B cell (primary cell): ENCODE measurements at regions not wholly inside any gene's neighbourhood (a gene's known extent, or its start where the extent isn't known, plus 50 kb on each side); places are given as distances from the start of the nearest gene placed in this dataset.

Experiments
- ATAC-seq: fragments of 200-7000 bp; cut with Tn5 transposase; one replicate; pipeline ENCODE4 v1.10.0; 2021; ENCODE audit warnings: low read depth, mild to moderate bottlenecking, moderate number of reproducible peaks, moderate library complexity
- CTCF ChIA-PET: fragments of 350-600 bp; sonication (Branson Sonifier 250); formaldehyde crosslinking; loops from one replicate; lab custom pipeline; 2021; ENCODE audit warnings: antibody characterized with exemption, inconsistent platforms; lab: Charles Lee
- POLR2A ChIA-PET: fragments of 350-600 bp; sonication (Branson Sonifier 250); formaldehyde crosslinking; loops from one replicate; lab custom pipeline; 2021; ENCODE audit warnings: antibody characterized with exemption; lab: Charles Lee
- DNase-seq: peaks from one replicate; pipeline ENCODE4 v3.0.0; 2013
- H2AFZ ChIP-seq: 2 replicates; pipeline ENCODE4 v1.6.1; 2012; ENCODE audit warnings: mild to moderate bottlenecking, low read depth, low read length; ENCODE audit not compliant: insufficient read depth, poor library complexity, severe bottlenecking
- H3K27ac ChIP-seq, 2 donors: 1 replicate in 1 of 2; 2 replicates in 1 of 2; pipeline ENCODE4 v1.5.1; 2012 to 2013; ENCODE audit warnings: low read length in 2 of 2, mild to moderate bottlenecking in 2 of 2, moderate library complexity in 1 of 2
- H3K27me3 ChIP-seq, 4 experiments: fragments of 200-600 bp in 1 of 4; sonication (generic) in 1 of 4; replicated peaks in 1 of 4; 1 replicate in 2 of 4; 2 replicates in 2 of 4; pipeline versions ENCODE4 v1.6.1 to v1.7.0; 2013 to 2016; ENCODE audit warnings: low read length in 3 of 4, mild to moderate bottlenecking in 2 of 4, mixed read lengths in 1 of 4, moderate library complexity in 1 of 4; ENCODE audit not compliant: insufficient read depth in 4 of 4, control insufficient read depth in 3 of 4; ENCODE audit errors: control extremely low read depth in 1 of 4
- H3K36me3 ChIP-seq, 2 experiments: replicated peaks in 1 of 2; 1 replicate in 1 of 2; 2 replicates in 1 of 2; pipeline versions ENCODE4 v1.6.1 to v1.7.1; 2013; ENCODE audit warnings: low read length in 1 of 2; ENCODE audit not compliant: insufficient read depth in 2 of 2, control insufficient read depth in 1 of 2; ENCODE audit errors: control extremely low read depth in 1 of 2, extremely low read depth in 1 of 2
- H3K4me1 ChIP-seq, 2 donors: fragments of 200-600 bp in 1 of 2; sonication (generic) in 1 of 2; 1 replicate in 1 of 2; 2 replicates in 1 of 2; pipeline versions ENCODE4 v1.5.1 to v1.6.1; 2013 to 2017; ENCODE audit warnings: low read length in 2 of 2; ENCODE audit not compliant: control insufficient read depth in 2 of 2, insufficient read depth in 2 of 2
- H3K4me2 ChIP-seq: replicated peaks from 2 replicates; pipeline ENCODE3; 2012; ENCODE audit warnings: mild to moderate bottlenecking, low read depth, low read length; ENCODE audit not compliant: poor library complexity, severe bottlenecking
- H3K4me3 ChIP-seq, 5 experiments: fragments of 200-600 bp in 1 of 5; sonication (generic) in 1 of 5; 1 replicate in 3 of 5; 2 replicates in 2 of 5; pipeline versions ENCODE4 v1.5.1 to v1.7.0; 2011 to 2016; ENCODE audit warnings: low read length in 4 of 5, mild to moderate bottlenecking in 4 of 5, low read depth in 2 of 5, control low read depth in 1 of 5, moderate library complexity in 1 of 5; ENCODE audit not compliant: insufficient read depth in 1 of 5; ENCODE audit errors: control extremely low read depth in 1 of 5, extremely low read depth in 1 of 5
- H3K79me2 ChIP-seq: fragments of 200-600 bp; sonication (generic); one replicate; pipeline ENCODE4 v1.6.0; 2016; ENCODE audit warnings: low read length; ENCODE audit not compliant: control insufficient read depth, insufficient read depth
- H3K9ac ChIP-seq: fragments of 200-600 bp; sonication (generic); 2 replicates; pipeline ENCODE4 v1.6.1; 2017; ENCODE audit warnings: mild to moderate bottlenecking, low read length, moderate library complexity
- H3K9me3 ChIP-seq, 3 donors: one replicate each; pipeline versions ENCODE4 v1.6.1 to v1.7.1; 2013; ENCODE audit warnings: low read length in 2 of 3; ENCODE audit not compliant: control insufficient read depth in 2 of 3, insufficient read depth in 1 of 3; ENCODE audit errors: control extremely low read depth in 1 of 3
- H4K20me1 ChIP-seq: 2 replicates; pipeline ENCODE4 v1.6.0; 2012; ENCODE audit warnings: mild to moderate bottlenecking, low read length; ENCODE audit not compliant: insufficient read depth, control insufficient read depth, poor library complexity, severe bottlenecking
- H3K27ac Mint-ChIP-seq: one replicate; pipeline ENCODE4 v1.8.0; 2021; ENCODE audit warnings: mixed read lengths
- H3K27me3 Mint-ChIP-seq: one replicate; pipeline ENCODE4 v1.8.0; 2021; ENCODE audit warnings: mixed read lengths
- H3K4me1 Mint-ChIP-seq: one replicate; pipeline ENCODE4 v1.8.0; 2021; ENCODE audit warnings: mixed read lengths
- H3K4me3 Mint-ChIP-seq: one replicate; pipeline ENCODE4 v1.8.0; 2021; ENCODE audit warnings: mixed read lengths
- H3K9me3 Mint-ChIP-seq: one replicate; pipeline ENCODE4 v1.8.0; 2022; ENCODE audit warnings: mixed read lengths; ENCODE audit not compliant: insufficient read depth
- CTCF ChIP-seq: fragments of 200-600 bp; IDR thresholded peaks from one replicate; pipeline ENCODE4 v1.8.0; 2022; ENCODE audit warnings: antibody characterized with exemption, mild to moderate bottlenecking
- EZH2 ChIP-seq: IDR thresholded peaks from 2 replicates; pipeline ENCODE4 v1.6.1; 2012; ENCODE audit warnings: borderline replicate concordance, low read depth, mild to moderate bottlenecking, moderate library complexity, low read length; ENCODE audit not compliant: insufficient read depth, poor library complexity, severe bottlenecking
- WGBS: methylation state at CpG from one replicate; pipeline ENCODE4 v1.1.5; 2013; ENCODE audit warnings: missing lambda C conversion rate; ENCODE audit not compliant: insufficient coverage; 5-methylcytosine and 5-hydroxymethylcytosine counted together
- intact Hi-C: fragments of 100-400 bp; cut with micrococcal nuclease; formaldehyde crosslinking; loops from one replicate; pipeline ENCODE4 v1.10.0; 2022

GRCh38 chr5:158063052-158063451 is 204.1 kb upstream of the CLINT1 start:
- CTCF ChIA-PET: interaction anchor here (1.6 to 2.8 kb wide), 2 partner anchors 12 to 17 kb away, joined by 3 to 18 read pairs; no protein-coding TSS in a partner anchor
- DNase-seq: no peak
- TF ChIP-seq EZH2 (no peak), CTCF (no peak)
- ATAC-seq: no peak
- no peak overlapping the region for H3K4me2 ChIP-seq
- WGBS: 100% methylated on average over 1 of the region's 1 CpG
- H3K27ac Mint-ChIP-seq: no peak overlapping the region
- intact Hi-C loops: no loop called here
- H3K27me3 Mint-ChIP-seq: peaks cover 18% of the 10 kb centered on the region
- H3K4me1 ChIP-seq: no peaks in the 10 kb centered on the region
- H3K27ac ChIP-seq: no peak overlapping the region
- H3K9me3 Mint-ChIP-seq: no peaks in the 10 kb centered on the region
- no peaks in the 10 kb centered on the region for H3K79me2 ChIP-seq
- H3K4me3 Mint-ChIP-seq: no peak overlapping the region
- H3K4me3 ChIP-seq: no peak overlapping the region
- H3K4me1 Mint-ChIP-seq: no peaks in the 10 kb centered on the region
- no peaks in the 10 kb centered on the region for H4K20me1 ChIP-seq
- H3K9ac ChIP-seq: no peak overlapping the region
- no peaks in the 10 kb centered on the region for H3K36me3 ChIP-seq
- POLR2A ChIA-PET: no interaction called here
- no peaks in the 10 kb centered on the region for H3K9me3 ChIP-seq
- no peak overlapping the region for H2AFZ ChIP-seq
- H3K27me3 ChIP-seq: no peaks in the 10 kb centered on the region

- WGBS: 100% methylated on average over 3 of the region's 4 CpGs
- CTCF ChIA-PET: interaction anchor here (1.2 to 2.8 kb wide), 2 partner anchors 14 to 53 kb away, joined by 3 to 18 read pairs; no protein-coding TSS in a partner anchor
- TF ChIP-seq EZH2: no peak
- no peak for TF ChIP-seq CTCF
Measured at GRCh38 chr5:158061451-158061850, 202.5 kb upstream of the CLINT1 start.

More at GRCh38 chr5:158061451-158061850, 202.5 kb upstream of the CLINT1 start:
- DNase-seq: no peak
- Mint-ChIP-seq H3K4me1 (no peaks in the 10 kb centered on the region), H3K27me3 (peaks cover 30% of the 10 kb centered on the region), H3K4me3 (no peak overlapping the region), H3K9me3 (no peaks in the 10 kb centered on the region), H3K27ac (no peak overlapping the region)
- H3K9ac ChIP-seq: no peak overlapping the region
- H2AFZ ChIP-seq: no peak overlapping the region
- no peaks in the 10 kb centered on the region for H3K4me1 ChIP-seq
- no peaks in the 10 kb centered on the region for H3K27me3 ChIP-seq
- no peak overlapping the region for H3K27ac ChIP-seq
- H3K36me3 ChIP-seq: no peaks in the 10 kb centered on the region
- H3K79me2 ChIP-seq: no peaks in the 10 kb centered on the region
- ATAC-seq: no peak
- H3K9me3 ChIP-seq: no peaks in the 10 kb centered on the region
- H3K4me3 ChIP-seq: no peak overlapping the region
- no peak overlapping the region for H3K4me2 ChIP-seq
- intact Hi-C loops: no loop called here
- H4K20me1 ChIP-seq: no peaks in the 10 kb centered on the region
- POLR2A ChIA-PET: no interaction called here
